PFSK-1 (cell line): ENCODE measurements at regions not wholly inside any gene's neighbourhood (a gene's known extent, or its start where the extent isn't known, plus 50 kb on each side); places are given as distances from the start of the nearest gene placed in this dataset.

Source experiments
- FOXP2 ChIP-seq: optimal IDR thresholded peaks from 2 replicates; pipeline ENCODE3; 2011; ENCODE audit warnings: borderline replicate concordance, control low read depth, inconsistent platforms; ENCODE audit not compliant: insufficient read depth; ENCODE audit errors: extremely low read length, extremely low read depth
- POLR2AphosphoS5 ChIP-seq: IDR thresholded peaks from 2 replicates; pipeline ENCODE4 v1.6.1; 2012; ENCODE audit warnings: low read depth, mild to moderate bottlenecking, control low read depth, low read length, moderate library complexity
- REST ChIP-seq, 2 experiments: IDR thresholded peaks; 2 replicates each; pipeline versions ENCODE4 v1.6.1 to v1.8.0; 2011 to 2012; ENCODE audit warnings: low read depth in 2 of 2, low read length in 2 of 2, control low read depth in 1 of 2, inconsistent platforms in 1 of 2, mild to moderate bottlenecking in 1 of 2, moderate library complexity in 1 of 2; ENCODE audit not compliant: insufficient read depth in 1 of 2
- SIN3A ChIP-seq: IDR thresholded peaks from 2 replicates; pipeline ENCODE4 v1.6.1; 2012; ENCODE audit warnings: mild to moderate bottlenecking, low read length, moderate library complexity, borderline replicate concordance; ENCODE audit not compliant: insufficient read depth
- TAF1 ChIP-seq: IDR thresholded peaks from 2 replicates; pipeline ENCODE4 v1.6.1; 2012; ENCODE audit warnings: low read length, control low read depth, borderline replicate concordance; ENCODE audit not compliant: insufficient read depth

GRCh38 chr15:62592920-62593319 lies 427.8 kb upstream of the C2CD4B start:
- no peak for TF ChIP-seq TAF1
- no peak for TF ChIP-seq POLR2AphosphoS5
- no peak for TF ChIP-seq REST (IDR thresholded peaks at IDR 0.05; ENCODE audit: insufficient read depth in 1 of 2, low read depth in 2 of 2, low read length in 2 of 2)
- TF ChIP-seq SIN3A = no peak
- no peak for TF ChIP-seq FOXP2
